GM10847 (cell line): ENCODE measurements at regions not wholly inside any gene's neighbourhood (a gene's known extent, or its start where the extent isn't known, plus 50 kb on each side); places are given as distances from the start of the nearest gene placed in this dataset.

ENCODE experiments used
- POLR2A ChIP-seq: IDR thresholded peaks from 2 replicates; pipeline ENCODE4 v1.6.1; 2011; ENCODE audit not compliant: insufficient read length; ENCODE audit errors: extremely low read depth

DNA sequence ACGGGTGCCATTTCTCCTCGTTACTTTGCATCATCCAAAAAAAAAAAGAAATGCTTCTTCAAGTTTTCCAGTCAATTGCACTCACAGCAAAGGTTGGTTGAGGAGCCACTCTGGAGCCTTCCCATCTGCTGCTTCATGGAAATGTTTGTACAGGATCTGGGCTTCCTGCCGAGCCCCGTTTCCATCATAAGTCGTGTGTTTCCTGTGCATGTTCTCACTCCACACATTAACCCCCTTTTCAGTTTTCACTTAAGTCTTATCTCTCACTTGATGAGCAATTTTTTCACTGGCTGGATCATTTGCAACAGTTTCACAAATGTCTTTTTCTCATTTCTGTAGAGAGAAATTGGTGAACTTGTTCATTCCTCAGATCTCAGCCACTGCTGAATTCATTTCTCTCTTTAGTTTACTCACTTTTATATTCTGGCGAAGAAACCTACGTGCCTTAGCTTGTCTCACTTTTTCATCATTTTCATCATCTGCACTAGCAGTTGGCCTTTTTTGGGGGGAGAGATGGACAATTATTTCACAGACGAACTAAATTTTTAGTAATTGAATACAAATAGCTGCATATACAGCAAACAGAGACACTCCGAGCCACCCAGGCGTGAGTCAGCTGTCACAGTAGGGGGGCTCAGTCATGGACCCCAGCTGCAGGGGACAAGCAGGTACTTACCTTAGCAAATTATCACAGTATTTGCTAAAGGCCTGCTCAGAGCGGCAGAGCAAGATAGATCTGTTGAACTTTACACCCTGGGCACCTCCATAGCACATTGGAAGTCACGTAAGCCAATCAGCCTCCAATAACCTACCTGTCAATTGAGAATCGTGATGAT lies 750.8 kb upstream of the ID2 start:
- no peak for TF ChIP-seq POLR2A

DNA sequence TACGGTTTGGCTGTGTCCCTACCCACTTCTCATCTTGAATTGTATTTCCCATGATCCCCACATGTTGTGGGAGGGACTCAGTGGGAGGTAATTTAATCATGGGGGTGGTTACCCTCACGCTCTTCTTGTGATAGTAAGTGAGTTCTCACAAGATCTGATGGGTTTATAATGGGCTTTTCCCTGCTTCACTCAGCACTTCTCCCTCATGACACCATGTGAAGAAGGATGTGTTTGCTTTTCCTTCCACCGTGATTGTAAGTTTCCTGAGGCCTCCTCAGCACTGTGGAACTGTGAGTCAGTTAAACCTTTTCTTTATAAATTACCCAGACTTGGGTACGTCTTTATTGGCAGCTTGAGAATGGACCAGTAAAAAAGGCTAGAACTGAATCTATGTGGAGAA lies 750.0 kb upstream of the ID2 start:
- TF ChIP-seq POLR2A = no peak

- TF ChIP-seq POLR2A = no peak
Observed at GRCh38 chr2:7933672-7934071, 748.2 kb upstream of the ID2 start.

DNA sequence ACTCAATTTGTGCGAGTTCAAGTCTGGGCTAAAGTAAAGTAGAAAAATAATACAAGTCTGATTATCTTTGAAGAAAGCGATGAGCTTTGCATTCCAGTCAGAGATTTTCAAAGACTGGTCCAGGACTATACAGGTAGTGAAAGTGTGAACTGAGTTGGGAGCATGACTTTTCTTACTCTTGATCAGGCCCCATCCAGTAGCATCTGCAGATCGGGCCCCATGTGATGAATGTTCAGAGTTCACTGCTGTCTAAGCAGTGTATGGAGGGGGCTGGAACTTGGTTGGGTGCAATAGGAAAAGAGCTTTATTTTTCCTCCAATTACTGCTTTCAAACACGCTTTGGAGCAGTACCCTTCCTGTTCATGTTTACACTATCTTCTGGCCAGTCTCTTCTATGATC lies 747.4 kb upstream of the ID2 start:
- TF ChIP-seq POLR2A = no peak

DNA sequence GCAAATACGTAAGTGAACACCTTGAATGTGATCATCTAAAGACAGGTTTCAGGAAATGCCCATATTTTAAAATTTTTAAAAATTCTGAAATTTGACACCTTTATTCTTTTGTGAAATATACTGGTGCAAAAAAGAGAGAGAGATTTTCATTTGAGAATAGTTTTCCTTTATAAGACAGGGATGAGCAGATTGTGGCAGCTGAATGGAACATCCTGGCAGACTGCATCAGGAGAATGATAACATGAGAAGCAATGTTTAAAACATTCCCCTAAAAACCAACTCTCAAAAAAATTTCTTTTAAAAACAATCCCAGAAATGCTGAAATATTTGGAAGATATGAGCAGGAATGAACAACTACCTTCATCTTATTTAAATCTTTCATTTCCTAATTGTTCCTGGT lies 744.8 kb upstream of the ID2 start:
- no peak for TF ChIP-seq POLR2A

DNA sequence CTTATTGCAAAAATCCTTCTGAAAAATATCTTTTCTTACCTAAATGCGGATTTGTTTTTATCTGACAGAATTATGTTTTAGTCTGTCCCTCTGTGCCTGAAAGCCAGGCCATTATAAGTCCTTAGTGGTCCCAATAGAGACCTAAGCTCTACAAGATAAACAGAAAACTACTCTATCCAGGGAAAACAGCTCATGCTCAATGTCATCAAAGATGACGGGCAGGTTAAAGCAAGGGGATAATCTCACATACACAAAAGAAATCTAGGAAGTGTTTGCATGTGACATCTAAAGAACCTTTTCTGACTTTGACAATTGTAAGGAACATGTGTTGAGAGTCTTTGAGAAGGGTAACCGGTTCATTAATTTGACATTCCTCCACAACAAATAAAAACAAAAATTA lies 741.1 kb upstream of the ID2 start:
- no peak for TF ChIP-seq POLR2A

GRCh38 chr2:7943446-7943845 lies 738.4 kb upstream of the ID2 start:
- TF ChIP-seq POLR2A = no peak

DNA sequence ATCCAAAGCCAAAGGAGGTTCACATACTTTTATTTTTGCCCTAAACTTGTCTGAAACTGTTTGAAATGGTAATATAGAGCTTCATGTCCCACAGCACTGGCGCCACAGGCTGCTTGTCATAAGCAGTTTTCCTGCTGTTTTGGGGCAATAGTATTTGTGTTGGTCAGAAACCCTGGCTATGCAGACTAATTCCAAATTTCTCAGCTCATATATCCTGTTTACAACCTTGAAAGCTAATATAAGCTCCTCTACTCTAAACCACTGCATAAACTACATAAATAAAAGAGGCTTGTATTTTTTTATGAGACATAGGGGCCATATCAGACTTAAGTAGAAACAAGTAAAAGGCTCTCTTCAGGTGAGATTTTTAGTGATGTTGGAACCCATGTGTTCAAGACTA lies 736.8 kb upstream of the ID2 start:
- TF ChIP-seq POLR2A = no peak

DNA sequence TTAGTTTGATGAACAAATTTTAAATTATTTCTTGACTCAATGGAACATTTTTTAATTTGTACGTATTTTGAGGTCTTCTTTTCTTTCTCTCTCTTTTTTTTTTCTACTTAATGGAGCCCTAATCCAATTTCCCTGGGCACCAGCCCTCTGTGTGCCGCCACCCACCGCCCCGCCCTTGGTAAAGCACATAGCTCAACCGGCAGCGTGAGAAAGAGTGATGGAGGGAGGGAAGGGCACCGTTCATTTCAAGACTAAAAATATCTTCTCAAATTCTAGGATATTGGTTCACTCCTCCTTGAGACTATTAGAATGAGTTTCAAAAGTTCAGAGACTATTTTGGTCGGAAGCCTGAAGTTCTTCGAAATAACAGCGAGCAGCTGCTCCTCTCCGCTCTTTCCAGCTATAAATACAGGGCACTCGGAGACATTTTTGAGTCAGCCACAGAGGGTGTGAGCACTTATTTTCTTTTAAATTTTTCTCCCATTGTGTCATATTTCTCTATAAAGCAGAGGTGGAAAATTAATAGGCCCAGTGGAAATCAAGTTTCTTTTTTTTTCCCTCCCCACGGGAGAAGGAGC lies 731.7 kb upstream of the ID2 start:
- no peak for TF ChIP-seq POLR2A

DNA sequence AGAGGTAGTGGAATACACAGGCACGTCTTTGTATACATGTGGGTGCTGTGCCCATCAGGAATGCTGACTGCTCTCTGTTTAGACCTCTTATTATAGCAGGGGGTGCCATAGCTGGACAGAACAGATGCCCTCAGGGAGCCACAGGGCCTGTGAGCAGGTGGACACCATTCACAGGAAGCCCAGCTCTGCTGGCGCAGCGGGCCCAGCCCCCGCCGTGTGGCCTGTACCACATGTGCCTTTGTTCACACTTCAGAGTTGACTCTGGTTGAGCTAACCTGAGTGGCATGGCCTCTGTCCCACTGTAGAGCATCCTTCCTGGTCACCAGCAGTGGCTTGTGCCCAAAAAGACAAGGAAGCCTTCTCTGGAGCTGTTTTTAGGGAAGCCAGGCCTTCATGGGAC lies 730.9 kb upstream of the ID2 start:
- no peak for TF ChIP-seq POLR2A

DNA sequence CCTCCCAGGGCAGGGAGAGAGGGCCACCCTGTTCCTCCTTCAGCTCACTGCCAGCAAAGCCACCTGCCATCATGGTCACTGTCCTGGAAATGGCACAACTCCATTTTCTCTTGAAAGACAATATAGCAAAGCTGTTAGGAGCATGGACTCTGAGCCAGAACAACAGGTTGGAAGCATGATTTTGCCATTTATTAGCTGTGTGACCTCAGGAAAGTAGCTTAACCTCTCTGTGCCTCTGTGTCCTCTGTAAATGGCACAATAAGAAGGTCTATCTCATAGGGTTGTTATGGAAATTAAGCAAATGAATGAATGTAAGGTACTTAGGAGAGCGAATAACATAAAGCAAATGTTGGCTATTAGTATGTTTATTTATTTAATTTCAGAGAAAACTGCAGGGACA lies 730.4 kb upstream of the ID2 start:
- no peak for TF ChIP-seq POLR2A

DNA sequence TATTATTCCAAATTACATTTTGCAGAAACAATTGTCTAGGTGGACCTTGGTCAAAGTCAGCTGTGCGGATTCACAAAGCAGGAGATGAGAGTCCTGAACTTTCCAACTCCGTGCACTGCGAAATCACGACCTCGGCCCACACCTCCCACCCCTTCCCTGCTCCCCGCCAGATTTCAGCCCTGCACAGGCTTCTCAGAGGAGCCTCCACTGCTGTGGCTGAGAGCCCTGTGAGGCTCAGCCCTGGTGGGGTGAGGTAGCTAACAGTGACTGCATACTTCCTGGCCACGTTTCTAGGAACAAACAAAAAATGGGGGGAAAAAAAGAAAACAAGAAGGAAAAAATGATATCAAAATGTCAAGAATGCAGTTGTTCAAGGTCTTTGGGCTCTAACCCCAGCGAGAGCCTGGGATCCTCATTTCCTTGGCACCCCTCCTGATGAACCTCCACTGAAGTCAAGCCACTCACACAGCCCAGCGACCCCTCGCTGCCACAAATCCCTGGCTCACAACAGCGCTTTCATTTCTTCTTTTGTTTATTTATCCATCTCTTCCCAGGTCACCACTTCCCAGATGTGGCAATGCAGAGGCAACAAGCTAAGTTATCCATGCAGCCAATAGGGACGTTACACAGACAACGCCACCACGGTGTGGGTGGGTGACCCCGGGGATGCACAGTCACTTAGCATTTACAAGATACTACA lies 729.7 kb upstream of the ID2 start:
- no peak for TF ChIP-seq POLR2A

DNA sequence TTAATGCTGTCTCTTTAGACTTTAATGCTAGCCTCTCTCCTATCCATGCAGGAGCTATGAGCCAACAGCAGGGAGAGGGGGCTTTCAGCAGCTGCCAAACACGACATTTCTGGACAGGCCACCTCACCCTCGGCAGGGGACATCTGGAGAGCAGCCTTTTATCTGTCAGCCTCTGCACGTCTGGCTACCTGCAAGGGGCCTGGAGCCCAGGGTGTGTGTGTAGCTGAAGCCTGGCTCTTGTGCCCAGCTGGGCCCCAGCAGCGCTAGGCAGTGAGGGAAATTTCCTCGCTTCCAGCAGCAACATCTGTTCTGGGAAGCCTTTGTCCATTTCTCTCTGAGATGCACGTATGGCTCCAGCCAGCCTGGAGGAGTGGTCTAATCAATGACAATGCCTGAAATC lies 728.7 kb upstream of the ID2 start:
- no peak for TF ChIP-seq POLR2A

DNA sequence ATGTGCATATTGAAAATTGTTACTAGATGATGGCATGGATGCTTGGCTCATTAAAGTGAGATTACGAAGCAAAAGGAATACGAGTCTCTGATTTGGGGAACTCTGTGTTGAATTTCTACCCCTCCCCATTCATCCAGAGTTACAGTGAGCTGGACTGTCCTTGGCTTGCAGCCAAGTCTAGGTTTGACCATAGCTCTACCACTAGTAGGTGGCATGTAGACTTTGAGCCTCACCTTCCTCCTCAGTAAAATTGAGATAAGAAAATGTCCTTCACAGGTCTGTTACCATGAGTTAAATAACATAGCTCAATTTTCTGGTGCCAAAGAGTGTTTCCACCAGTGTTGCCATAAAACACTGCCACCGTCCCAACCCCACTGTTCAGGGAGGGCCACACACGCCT lies 727.6 kb upstream of the ID2 start:
- TF ChIP-seq POLR2A = no peak

- TF ChIP-seq POLR2A = no peak
Observed at GRCh38 chr2:7956126-7956689, 725.6 kb upstream of the ID2 start.

DNA sequence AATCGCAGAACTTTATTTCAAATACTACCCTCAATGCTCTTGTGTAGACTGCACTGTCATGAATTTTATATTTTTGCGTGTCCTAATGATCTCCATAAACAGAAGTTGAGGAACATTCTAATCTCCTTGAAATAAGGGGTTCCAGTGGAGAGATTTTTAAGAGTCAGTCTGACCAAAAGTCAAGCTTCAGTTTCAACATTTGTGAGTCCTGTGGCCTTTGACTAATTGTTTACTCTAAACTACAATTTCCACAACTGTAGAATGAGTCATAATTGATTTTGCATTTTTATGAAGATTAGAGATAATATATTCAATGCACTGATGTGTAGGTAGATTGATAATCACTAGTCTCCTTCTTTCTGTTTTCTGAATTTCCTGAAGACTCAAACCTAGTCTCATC lies 720.3 kb upstream of the ID2 start:
- no peak for TF ChIP-seq POLR2A

DNA sequence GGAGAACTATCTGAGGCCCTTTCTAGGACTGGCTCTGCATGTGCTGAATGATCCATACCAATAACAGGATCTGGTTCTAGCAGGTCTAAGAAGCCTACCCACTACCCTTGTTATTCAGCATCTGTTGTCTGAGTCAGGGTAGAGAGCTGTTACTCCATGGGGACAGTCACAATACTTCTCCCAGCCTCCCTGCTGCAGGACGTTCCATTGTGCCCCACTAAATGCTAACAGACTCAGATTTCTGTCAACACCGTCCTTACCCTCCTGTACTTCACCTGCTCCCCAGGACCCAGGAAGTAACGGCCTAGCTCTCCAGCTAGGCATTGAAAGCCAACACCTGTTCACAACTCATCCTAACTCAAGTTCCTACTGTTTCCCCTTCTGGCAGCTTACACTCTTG lies 719.7 kb upstream of the ID2 start:
- TF ChIP-seq POLR2A = no peak

DNA sequence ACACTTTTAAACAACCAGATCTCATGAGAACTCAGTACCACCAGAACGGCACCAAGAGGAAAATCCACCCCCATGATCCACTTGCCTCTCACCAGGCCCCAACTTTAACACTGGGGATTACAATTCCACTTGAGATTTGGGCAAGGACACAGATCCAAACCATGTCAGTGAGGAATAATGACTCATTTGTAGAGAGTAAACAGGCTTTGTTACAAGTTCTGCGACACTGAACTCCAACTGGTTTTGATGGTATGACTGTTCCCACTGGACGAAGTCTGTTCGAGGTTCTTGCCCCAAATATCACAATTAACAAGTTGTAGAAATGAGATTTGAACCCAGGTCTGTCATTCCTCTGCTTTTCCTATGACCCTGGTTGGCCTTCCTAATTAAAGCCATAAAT lies 718.1 kb upstream of the ID2 start:
- no peak for TF ChIP-seq POLR2A
